HepG2 (cell line): ENCODE measurements at regions not wholly inside any gene's neighbourhood (a gene's known extent, or its start where the extent isn't known, plus 50 kb on each side); places are given as distances from the start of the nearest gene placed in this dataset.

Experiments used
- BCL3 ChIP-seq: sonication (generic); formaldehyde crosslinking; IDR thresholded peaks from 2 replicates; pipeline ENCODE4 v1.5.1; 2020; ENCODE audit warnings: mild to moderate bottlenecking, missing genetic modification reagents, moderate library complexity
- CC2D1A ChIP-seq: sonication (generic); formaldehyde crosslinking; IDR thresholded peaks from 2 replicates; pipeline ENCODE4 v1.8.1; 2023; ENCODE audit warnings: mild to moderate bottlenecking, missing genetic modification reagents
- GATA4 ChIP-seq: sonication (generic); IDR thresholded peaks from 2 replicates; pipeline ENCODE4 v1.6.1; 2016; ENCODE audit warnings: antibody characterized with exemption, low read depth, borderline replicate concordance
- HDAC6 ChIP-seq: fragments of 200-600 bp; sonication (generic); IDR thresholded peaks from 2 replicates; pipeline ENCODE4 v1.7.0; 2017; ENCODE audit warnings: mild to moderate bottlenecking, antibody characterized with exemption, low read length, low read depth
- HIVEP1 ChIP-seq: sonication (generic); formaldehyde crosslinking; IDR thresholded peaks from 2 replicates; pipeline ENCODE4 v1.4.0; 2020; ENCODE audit warnings: mild to moderate bottlenecking, missing genetic modification reagents
- KMT2B ChIP-seq: IDR thresholded peaks from 2 replicates; pipeline ENCODE4 v1.6.1; 2016; ENCODE audit warnings: missing genetic modification reagents, missing compliant biosample characterization
- MAFK ChIP-seq, 2 experiments: IDR thresholded peaks in 1 of 2; conservative IDR thresholded peaks in 1 of 2; 2 replicates each; pipeline ENCODE4 v1.6.1; 2011; ENCODE audit warnings: improper control_type of control experiment in 2 of 2, low read length in 2 of 2
- NONO ChIP-seq, 2 experiments: fragments of 450-650 bp in 1 of 2; sonication (generic) in 1 of 2; formaldehyde crosslinking in 1 of 2; IDR thresholded peaks in 1 of 2; conservative IDR thresholded peaks in 1 of 2; 2 replicates each; pipeline versions ENCODE4 v1.6.1 to v1.8.0; 2017 to 2022; ENCODE audit warnings: mild to moderate bottlenecking in 1 of 2, missing genetic modification reagents in 1 of 2, moderate library complexity in 1 of 2
- PRDM10 ChIP-seq: sonication (generic); formaldehyde crosslinking; IDR thresholded peaks from 2 replicates; pipeline ENCODE4 v1.4.0; 2020; ENCODE audit warnings: low read depth, missing genetic modification reagents
- SKI ChIP-seq: fragments of 450-650 bp; IDR thresholded peaks from one replicate; pipeline ENCODE4 v1.6.1; 2018; ENCODE audit warnings: mild to moderate bottlenecking; ENCODE audit not compliant: partially characterized antibody
- ZNF10 ChIP-seq: sonication (generic); formaldehyde crosslinking; IDR thresholded peaks from 2 replicates; pipeline ENCODE4 v1.4.0; 2020; ENCODE audit warnings: mild to moderate bottlenecking, low read depth, missing genetic modification reagents, borderline replicate concordance
- ZNF3 ChIP-seq: IDR thresholded peaks from 2 replicates; pipeline ENCODE4 v1.7.0; 2017; ENCODE audit warnings: inconsistent platforms
- ZNF569 ChIP-seq: sonication (generic); formaldehyde crosslinking; IDR thresholded peaks from 2 replicates; pipeline ENCODE4 v1.5.0; 2020; ENCODE audit warnings: mild to moderate bottlenecking, missing genetic modification reagents, moderate library complexity, borderline replicate concordance
- ZNF710 ChIP-seq: sonication (generic); formaldehyde crosslinking; IDR thresholded peaks from 2 replicates; pipeline ENCODE4 v1.5.0; 2020; ENCODE audit warnings: mild to moderate bottlenecking, missing genetic modification reagents, borderline replicate concordance
- TF ChIP-seq, protein P1 (sequence below): sonication (generic); formaldehyde crosslinking; conservative IDR thresholded peaks from 2 replicates; pipeline ENCODE4 v1.5.0; 2020; ENCODE audit warnings: missing genetic modification reagents
- TF ChIP-seq, protein P2 (sequence below): IDR thresholded peaks from 2 replicates; pipeline ENCODE4 v1.6.1; 2016
- TF ChIP-seq, protein P3 (sequence below): sonication (generic); formaldehyde crosslinking; IDR thresholded peaks from 2 replicates; pipeline ENCODE4 v1.8.1; 2023; ENCODE audit warnings: mild to moderate bottlenecking, missing genetic modification reagents, borderline replicate concordance

- TF ChIP-seq ZNF10 (no peak), SKI (no peak), MAFK (conservative IDR thresholded peaks at IDR 0.05 in 1 of 2, IDR thresholded peaks at IDR 0.05 in 1 of 2; ENCODE audit: low read length in 2 of 2) (no peak), ZNF3 (CRISPR knock-in tag) (no peak), ZNF710 (CRISPR knock-in tag) (no peak), KMT2B (CRISPR knock-in tag) (no peak), HDAC6 (no peak), ZNF569 (CRISPR knock-in tag) (no peak), NONO (IDR thresholded peaks at IDR 0.05) (0 out of 2 replicates have a peak, but pooled peaks have one; percentile 76), NONO (CRISPR knock-in tag; conservative IDR thresholded peaks at IDR 0.05) (no peak), HIVEP1 (CRISPR knock-in tag) (no peak), CC2D1A (CRISPR knock-in tag) (no peak), BCL3 (CRISPR knock-in tag) (no peak), GATA4 (no peak), PRDM10 (no peak)
- TF ChIP-seq, protein P1, sequence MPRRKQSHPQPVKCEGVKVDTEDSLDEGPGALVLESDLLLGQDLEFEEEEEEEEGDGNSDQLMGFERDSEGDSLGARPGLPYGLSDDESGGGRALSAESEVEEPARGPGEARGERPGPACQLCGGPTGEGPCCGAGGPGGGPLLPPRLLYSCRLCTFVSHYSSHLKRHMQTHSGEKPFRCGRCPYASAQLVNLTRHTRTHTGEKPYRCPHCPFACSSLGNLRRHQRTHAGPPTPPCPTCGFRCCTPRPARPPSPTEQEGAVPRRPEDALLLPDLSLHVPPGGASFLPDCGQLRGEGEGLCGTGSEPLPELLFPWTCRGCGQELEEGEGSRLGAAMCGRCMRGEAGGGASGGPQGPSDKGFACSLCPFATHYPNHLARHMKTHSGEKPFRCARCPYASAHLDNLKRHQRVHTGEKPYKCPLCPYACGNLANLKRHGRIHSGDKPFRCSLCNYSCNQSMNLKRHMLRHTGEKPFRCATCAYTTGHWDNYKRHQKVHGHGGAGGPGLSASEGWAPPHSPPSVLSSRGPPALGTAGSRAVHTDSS (CRISPR knock-in tag) = no peak
- TF ChIP-seq, protein P2, sequence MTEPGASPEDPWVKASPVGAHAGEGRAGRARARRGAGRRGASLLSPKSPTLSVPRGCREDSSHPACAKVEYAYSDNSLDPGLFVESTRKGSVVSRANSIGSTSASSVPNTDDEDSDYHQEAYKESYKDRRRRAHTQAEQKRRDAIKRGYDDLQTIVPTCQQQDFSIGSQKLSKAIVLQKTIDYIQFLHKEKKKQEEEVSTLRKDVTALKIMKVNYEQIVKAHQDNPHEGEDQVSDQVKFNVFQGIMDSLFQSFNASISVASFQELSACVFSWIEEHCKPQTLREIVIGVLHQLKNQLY = no peak
- TF ChIP-seq, protein P3, sequence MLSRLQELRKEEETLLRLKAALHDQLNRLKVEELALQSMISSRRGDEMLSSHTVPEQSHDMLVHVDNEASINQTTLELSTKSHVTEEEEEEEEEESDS (CRISPR knock-in tag) = no peak
These were observed 494.6 kb downstream of the GADD45G start (continued) for GRCh38 chr9:90099262-90099963.
